ENCODE measurements at regions not wholly inside any gene's neighbourhood (a gene's known extent, or its start where the extent isn't known, plus 50 kb on each side); places are given as distances from the start of the nearest gene placed in this dataset.
"Not testable (repeated sequence)": the region's sequence is repeated elsewhere in the genome, so short reads cannot be mapped to it uniquely, and the experiment has no call there.

- not testable (repeated sequence) for TF ChIP-seq POLR2AphosphoS5, POLR2A (IDR thresholded peaks at IDR 0.05)
Observed at GRCh38 chr12:28788256-28788655, 360.8 kb upstream of the FAR2 start.
